GM19438 (cell line): ENCODE measurements at regions not wholly inside any gene's neighbourhood (a gene's known extent, or its start where the extent isn't known, plus 50 kb on each side); places are given as distances from the start of the nearest gene placed in this dataset.
"Not testable (repeated sequence)": the region's sequence is repeated elsewhere in the genome, so short reads cannot be mapped to it uniquely, and the experiment has no call there.

Source experiments
- ATAC-seq: cut with Tn5 transposase; IDR thresholded peaks from one replicate; pipeline ENCODE4 v1.9.1; 2021; ENCODE audit warnings: low read depth; ENCODE audit not compliant: unreplicated experiment

GRCh38 chr6:140160494-140160893 lies 786.0 kb upstream of the CITED2 start:
- ATAC-seq, result no peak

- no peak for ATAC-seq
Observed at GRCh38 chr6:140156131-140156530, 781.7 kb upstream of the CITED2 start.

GRCh38 chr6:140155451-140156126 lies 781.1 kb upstream of the CITED2 start:
- ATAC-seq, result no peak

GRCh38 chr6:140153703-140154102 lies 779.3 kb upstream of the CITED2 start:
- ATAC-seq, result no peak

- ATAC-seq, result not testable (repeated sequence)
Observed at GRCh38 chr6:140147825-140148814, 773.7 kb upstream of the CITED2 start.

GRCh38 chr6:140140891-140141290 lies 766.4 kb upstream of the CITED2 start:
- ATAC-seq, result no peak

- no peak for ATAC-seq
Observed at GRCh38 chr6:140138311-140139010, 764.0 kb upstream of the CITED2 start.

GRCh38 chr6:140134224-140134623 lies 759.8 kb upstream of the CITED2 start:
- ATAC-seq, result no peak

GRCh38 chr6:140130074-140130473 lies 755.6 kb upstream of the CITED2 start:
- no peak for ATAC-seq

- ATAC-seq, result no peak
Observed at GRCh38 chr6:140124498-140124897, 750.0 kb upstream of the CITED2 start.

GRCh38 chr6:140108167-140108566 lies 733.7 kb upstream of the CITED2 start:
- ATAC-seq, result no peak

- ATAC-seq, result no peak
Observed at GRCh38 chr6:140107216-140107615, 732.8 kb upstream of the CITED2 start.

GRCh38 chr6:140105857-140106256 lies 731.4 kb upstream of the CITED2 start:
- ATAC-seq, result no peak

GRCh38 chr6:140105241-140105640 lies 730.8 kb upstream of the CITED2 start:
- no peak for ATAC-seq

GRCh38 chr6:140101818-140102217 lies 727.4 kb upstream of the CITED2 start:
- ATAC-seq, result no peak

GRCh38 chr6:140101367-140101766 lies 726.9 kb upstream of the CITED2 start:
- no peak for ATAC-seq

GRCh38 chr6:140095532-140095931 lies 721.1 kb upstream of the CITED2 start:
- no peak for ATAC-seq

- no peak for ATAC-seq
Observed at GRCh38 chr6:140091895-140092294, 717.4 kb upstream of the CITED2 start.

GRCh38 chr6:140090871-140091270 lies 716.4 kb upstream of the CITED2 start:
- no peak for ATAC-seq

- ATAC-seq, result no peak
Observed at GRCh38 chr6:140083375-140083774, 708.9 kb upstream of the CITED2 start.

GRCh38 chr6:140082867-140083297 lies 708.4 kb upstream of the CITED2 start:
- no peak for ATAC-seq
